CD14-positive monocyte (primary cell): ENCODE measurements at regions not wholly inside any gene's neighbourhood (a gene's known extent, or its start where the extent isn't known, plus 50 kb on each side); places are given as distances from the start of the nearest gene placed in this dataset.

Source experiments
- DNase-seq, 3 donors: peaks; one replicate each; pipeline ENCODE4 v3.0.0-alpha.2; 2011 to 2022
- H2AFZ ChIP-seq: 2 replicates; pipeline ENCODE4 v1.6.0; 2012; ENCODE audit warnings: mild to moderate bottlenecking, low read depth, low read length, inconsistent platforms; ENCODE audit not compliant: insufficient read depth, poor library complexity, severe bottlenecking
- H3K27ac ChIP-seq, 2 donors: 1 replicate in 1 of 2; 2 replicates in 1 of 2; pipeline ENCODE4 v1.5.1; 2012 to 2013; ENCODE audit warnings: low read length in 2 of 2, control low read depth in 1 of 2, inconsistent platforms in 1 of 2, low read depth in 1 of 2, mild to moderate bottlenecking in 1 of 2
- H3K27me3 ChIP-seq, 2 donors: one replicate each; pipeline versions ENCODE4 v1.6.0 to v1.6.1; 2011 to 2013; ENCODE audit warnings: low read length in 2 of 2; ENCODE audit not compliant: control insufficient read depth in 2 of 2, insufficient read depth in 2 of 2
- H3K36me3 ChIP-seq, 2 donors: replicated peaks in 1 of 2; 1 replicate in 1 of 2; 2 replicates in 1 of 2; pipeline versions ENCODE4 v1.5.1 to v1.6.1; 2012 to 2013; ENCODE audit warnings: low read length in 2 of 2, control low read depth in 1 of 2, inconsistent platforms in 1 of 2, mild to moderate bottlenecking in 1 of 2; ENCODE audit not compliant: insufficient read depth in 2 of 2, control insufficient read depth in 1 of 2
- H3K4me1 ChIP-seq, 2 donors: 1 replicate in 1 of 2; 2 replicates in 1 of 2; pipeline versions ENCODE4 v1.5.1 to v1.6.1; 2012 to 2013; ENCODE audit warnings: low read length in 2 of 2, control low read depth in 1 of 2, inconsistent platforms in 1 of 2, mild to moderate bottlenecking in 1 of 2, moderate library complexity in 1 of 2; ENCODE audit not compliant: insufficient read depth in 2 of 2, control insufficient read depth in 1 of 2
- H3K4me2 ChIP-seq: replicated peaks from 2 replicates; pipeline ENCODE3; 2012; ENCODE audit warnings: low read length, moderate library complexity, mild to moderate bottlenecking; ENCODE audit not compliant: poor library complexity, severe bottlenecking; ENCODE audit errors: extremely low read depth
- H3K4me3 ChIP-seq, 3 experiments: fragments of 200-600 bp in 1 of 3; sonication (generic) in 1 of 3; replicated peaks in 1 of 3; 1 replicate in 2 of 3; 2 replicates in 1 of 3; pipeline ENCODE4 v1.5.1; 2011 to 2013; ENCODE audit warnings: low read length in 3 of 3, mild to moderate bottlenecking in 3 of 3, control low read depth in 2 of 3, low read depth in 2 of 3, inconsistent platforms in 1 of 3, moderate library complexity in 1 of 3
- H3K79me2 ChIP-seq: 2 replicates; pipeline ENCODE4 v1.6.0; 2012; ENCODE audit warnings: mild to moderate bottlenecking, control low read depth, inconsistent platforms, low read length, moderate library complexity; ENCODE audit not compliant: insufficient read depth
- H3K9ac ChIP-seq: 2 replicates; pipeline ENCODE4 v1.6.0; 2017; ENCODE audit warnings: low read length, mild to moderate bottlenecking; ENCODE audit not compliant: insufficient read depth, poor library complexity, severe bottlenecking
- H3K9me3 ChIP-seq, 2 donors: replicated peaks in 1 of 2; 1 replicate in 1 of 2; 2 replicates in 1 of 2; pipeline versions ENCODE4 v1.5.1 to v1.6.1; 2012 to 2013; ENCODE audit warnings: low read length in 2 of 2, control low read depth in 1 of 2; ENCODE audit not compliant: control insufficient read depth in 1 of 2, insufficient read depth in 1 of 2
- H4K20me1 ChIP-seq: 2 replicates; pipeline ENCODE4 v1.6.0; 2012; ENCODE audit warnings: mild to moderate bottlenecking, low read length, control low read depth, moderate library complexity; ENCODE audit not compliant: insufficient read depth
- H3K27ac Mint-ChIP-seq, 7 donors: one replicate each; pipeline ENCODE4 v1.8.0; 2020; ENCODE audit warnings: mild to moderate bottlenecking in 7 of 7, mixed read lengths in 7 of 7, moderate library complexity in 6 of 7, inconsistent platforms in 2 of 7
- H3K27me3 Mint-ChIP-seq, 3 donors: one replicate each; pipeline ENCODE4 v1.8.0; 2021 to 2022; ENCODE audit warnings: low read depth in 3 of 3, mild to moderate bottlenecking in 3 of 3, mixed read lengths in 3 of 3, moderate library complexity in 3 of 3, inconsistent platforms in 1 of 3
- H3K36me3 Mint-ChIP-seq, 2 donors: one replicate each; pipeline ENCODE4 v1.8.0; 2020; ENCODE audit warnings: mixed read lengths in 2 of 2, inconsistent platforms in 1 of 2, mild to moderate bottlenecking in 1 of 2
- H3K4me1 Mint-ChIP-seq: one replicate; pipeline ENCODE4 v1.8.0; 2020; ENCODE audit warnings: mild to moderate bottlenecking, mixed read lengths
- H3K4me3 Mint-ChIP-seq, 2 donors: one replicate each; pipeline ENCODE4 v1.8.0; 2020; ENCODE audit warnings: mild to moderate bottlenecking in 2 of 2, mixed read lengths in 2 of 2, moderate library complexity in 1 of 2
- H3K9me3 Mint-ChIP-seq, 7 donors: one replicate each; pipeline ENCODE4 v1.8.0; 2020 to 2022; ENCODE audit warnings: mixed read lengths in 7 of 7, mild to moderate bottlenecking in 6 of 7, moderate library complexity in 6 of 7, inconsistent platforms in 2 of 7
- CTCF ChIP-seq: fragments of 200-600 bp; IDR thresholded peaks from one replicate; pipeline ENCODE4 v1.8.0; 2022; ENCODE audit warnings: antibody characterized with exemption, mild to moderate bottlenecking
- WGBS: methylation state at CpG from one replicate; pipeline ENCODE4 v1.1.5; 2013; ENCODE audit warnings: missing lambda C conversion rate; ENCODE audit not compliant: insufficient coverage; 5-methylcytosine and 5-hydroxymethylcytosine counted together
- intact Hi-C, 2 donors: fragments of 100-400 bp; cut with micrococcal nuclease; formaldehyde crosslinking; loops; one replicate each; pipeline versions ENCODE4 v1.15.0 to v1.15.1; 2023

GRCh38 chr12:92438641-92439419 is 264.0 kb upstream of the PLEKHG7 start:
- intact Hi-C loops: loop anchor here in 1 of 2 donors (10.0 kb wide), 1 partner anchor 66 kb away; no protein-coding TSS in a partner anchor
- H3K9ac ChIP-seq: no peak overlapping the region
- no peak for DNase-seq
- H3K27me3 ChIP-seq: no peaks in the 10 kb centered on the region
- no peak overlapping the region for H3K4me3 Mint-ChIP-seq
- H3K4me1 Mint-ChIP-seq: peaks cover 30% of the 10 kb centered on the region
- peaks cover 0 to 2% (median 1%) of the 10 kb centered on the region in 3 donors for H3K27me3 Mint-ChIP-seq
- H3K4me2 ChIP-seq: no peak overlapping the region
- no peak overlapping the region for H3K27ac ChIP-seq
- H2AFZ ChIP-seq: no peak overlapping the region
- no CpG with 5 or more reads among the region's 4 CpGs for WGBS
- no peaks in the 10 kb centered on the region for H4K20me1 ChIP-seq
- no peaks in the 10 kb centered on the region for H3K79me2 ChIP-seq
- H3K9me3 Mint-ChIP-seq: peaks cover 0 to 10% (median 3%) of the 10 kb centered on the region in 7 donors
- H3K9me3 ChIP-seq: no peaks in the 10 kb centered on the region
- H3K4me3 ChIP-seq: no peak overlapping the region
- H3K27ac Mint-ChIP-seq: peak overlapping the region in 2 of 7 donors; percentile 6 to 26
- H3K36me3 ChIP-seq: no peaks in the 10 kb centered on the region
- H3K36me3 Mint-ChIP-seq: peaks cover 0 to 4% of the 10 kb centered on the region in 2 donors
- H3K4me1 ChIP-seq: peaks cover 9 to 16% of the 10 kb centered on the region in 2 donors
- TF ChIP-seq CTCF: no peak

GRCh38 chr12:92437452-92437851 is 265.3 kb upstream of the PLEKHG7 start:
- no peak for TF ChIP-seq CTCF
- Histone ChIP-seq H3K4me3 (no peak overlapping the region), H3K4me1 (peaks cover 9 to 16% of the 10 kb centered on the region in 2 donors), H3K4me2 (no peak overlapping the region), H3K27ac (no peak overlapping the region), H3K9ac (no peak overlapping the region), H3K79me2 (no peaks in the 10 kb centered on the region), H3K27me3 (no peaks in the 10 kb centered on the region), H4K20me1 (no peaks in the 10 kb centered on the region), H3K36me3 (no peaks in the 10 kb centered on the region), H2AFZ (no peak overlapping the region), H3K9me3 (no peaks in the 10 kb centered on the region)
- intact Hi-C loops: loop anchor here in 1 of 2 donors (10.0 kb wide), 1 partner anchor 67 kb away; no protein-coding TSS in a partner anchor
- Mint-ChIP-seq H3K27ac (peak overlapping the region in 1 of 7 donors; percentile 12), H3K36me3 (peaks cover 0 to 6% of the 10 kb centered on the region in 2 donors), H3K4me1 (peaks cover 31% of the 10 kb centered on the region), H3K4me3 (no peak overlapping the region), H3K9me3 (peaks cover 3 to 15% (median 6%) of the 10 kb centered on the region in 7 donors), H3K27me3 (peaks cover 0 to 3% (median 2%) of the 10 kb centered on the region in 3 donors)
- no peak for DNase-seq
- no CpG with 5 or more reads among the region's 1 CpG for WGBS
